Choroid plexus epithelial cell (primary cell): ENCODE measurements at regions not wholly inside any gene's neighbourhood (a gene's known extent, or its start where the extent isn't known, plus 50 kb on each side); places are given as distances from the start of the nearest gene placed in this dataset.
A peak's percentile ranks its signal among the peaks of the same experiment; 100 is the strongest.

ENCODE experiments used
- DNase-seq: peaks from one replicate; pipeline ENCODE4 v3.0.0-alpha.2; 2010; ENCODE audit warnings: low read depth
- H3K4me3 ChIP-seq: 2 replicates; pipeline ENCODE4 v1.5.1; 2011; ENCODE audit warnings: low read depth, mild to moderate bottlenecking, control low read depth, low read length, moderate library complexity
- CTCF ChIP-seq: conservative IDR thresholded peaks from 2 replicates; pipeline ENCODE4 v1.5.1; 2011; ENCODE audit warnings: low read depth, mild to moderate bottlenecking, control low read depth, inconsistent platforms, low read length, moderate library complexity

- H3K4me3 ChIP-seq, result no peak overlapping the region
- no peak for TF ChIP-seq CTCF
- no peak for DNase-seq
Observed at GRCh38 chr6:155687645-155688044, 232.0 kb upstream of the NOX3 start.

- no peak overlapping the region for H3K4me3 ChIP-seq
- DNase-seq, result no peak
- no peak for TF ChIP-seq CTCF
Observed at GRCh38 chr6:155684416-155685196, 229.0 kb upstream of the NOX3 start.

GRCh38 chr6:155678361-155678760, 222.7 kb upstream of the NOX3 start:
- TF ChIP-seq CTCF, result no peak
- DNase-seq, result peak; percentile 1
- no peak overlapping the region for H3K4me3 ChIP-seq

GRCh38 chr6:155676346-155676745, 220.7 kb upstream of the NOX3 start:
- H3K4me3 ChIP-seq, result no peak overlapping the region
- TF ChIP-seq CTCF, result no peak
- no peak for DNase-seq

GRCh38 chr6:155670655-155671054, 215.0 kb upstream of the NOX3 start:
- no peak for TF ChIP-seq CTCF
- no peak overlapping the region for H3K4me3 ChIP-seq
- DNase-seq, result no peak

GRCh38 chr6:155660251-155660977, 204.8 kb upstream of the NOX3 start:
- no peak for DNase-seq
- H3K4me3 ChIP-seq, result no peak overlapping the region
- no peak for TF ChIP-seq CTCF
